NCI-H526 (cell line): ENCODE measurements at regions not wholly inside any gene's neighbourhood (a gene's known extent, or its start where the extent isn't known, plus 50 kb on each side); places are given as distances from the start of the nearest gene placed in this dataset.
"Not testable (repeated sequence)": the region's sequence is repeated elsewhere in the genome, so short reads cannot be mapped to it uniquely, and the experiment has no call there.

ENCODE experiments used
- DNase-seq, 2 experiments: peaks; one replicate each; lab custom pipeline; 2025; lab: John Stamatoyannopoulos, UW

GRCh38 chr5:40277161-40277906 lies 402.4 kb upstream of the PTGER4 start:
- DNase-seq: no peak

GRCh38 chr5:40276426-40277102 lies 403.2 kb upstream of the PTGER4 start:
- no peak for DNase-seq

GRCh38 chr5:40274568-40274967 lies 405.1 kb upstream of the PTGER4 start:
- DNase-seq: no peak

GRCh38 chr5:40273936-40274335 lies 405.8 kb upstream of the PTGER4 start:
- DNase-seq: no peak

- DNase-seq: no peak
Measured at GRCh38 chr5:40271476-40271875, 408.2 kb upstream of the PTGER4 start.

GRCh38 chr5:40270274-40270845 lies 409.4 kb upstream of the PTGER4 start:
- DNase-seq: no peak

GRCh38 chr5:40268088-40268487 lies 411.6 kb upstream of the PTGER4 start:
- no peak for DNase-seq

GRCh38 chr5:40266952-40267351 lies 412.8 kb upstream of the PTGER4 start:
- no peak for DNase-seq

- no peak for DNase-seq
Measured at GRCh38 chr5:40261984-40262383, 417.7 kb upstream of the PTGER4 start.

- no peak for DNase-seq
Measured at GRCh38 chr5:40260361-40260760, 419.4 kb upstream of the PTGER4 start.

- no peak for DNase-seq
Measured at GRCh38 chr5:40258222-40258621, 421.5 kb upstream of the PTGER4 start.

- no peak for DNase-seq
Measured at GRCh38 chr5:40240671-40241070, 439.0 kb upstream of the PTGER4 start.

- DNase-seq: no peak
Measured at GRCh38 chr5:40240111-40240510, 439.6 kb upstream of the PTGER4 start.

- no peak for DNase-seq
Measured at GRCh38 chr5:40238066-40238745, 441.5 kb upstream of the PTGER4 start.

- DNase-seq: no peak
Measured at GRCh38 chr5:40235471-40236400, 444.0 kb upstream of the PTGER4 start.

GRCh38 chr5:40233268-40233667 lies 446.4 kb upstream of the PTGER4 start:
- no peak for DNase-seq

- DNase-seq: no peak
Measured at GRCh38 chr5:40227931-40228330, 451.8 kb upstream of the PTGER4 start.

- no peak for DNase-seq
Measured at GRCh38 chr5:40227366-40227765, 452.3 kb upstream of the PTGER4 start.

GRCh38 chr5:40226906-40227305 lies 452.8 kb upstream of the PTGER4 start:
- no peak for DNase-seq

GRCh38 chr5:40225147-40225546 lies 454.6 kb upstream of the PTGER4 start:
- DNase-seq: not testable (repeated sequence)

GRCh38 chr5:40224421-40224820 lies 455.3 kb upstream of the PTGER4 start:
- DNase-seq: no peak
